H4 (cell line): ENCODE measurements at regions not wholly inside any gene's neighbourhood (a gene's known extent, or its start where the extent isn't known, plus 50 kb on each side); places are given as distances from the start of the nearest gene placed in this dataset.
"Not testable (repeated sequence)": the region's sequence is repeated elsewhere in the genome, so short reads cannot be mapped to it uniquely, and the experiment has no call there.

Experiments used
- DNase-seq: peaks from one replicate; pipeline ENCODE4 v3.0.0-alpha.2; 2015; ENCODE audit warnings: low spot score

GRCh38 chr3:82020282-82020681, 258.8 kb upstream of the GBE1 start:
- DNase-seq: no peak

GRCh38 chr3:82015241-82015640, 253.8 kb upstream of the GBE1 start:
- DNase-seq: no peak

- no peak for DNase-seq
Measured at GRCh38 chr3:82012775-82013174, 251.3 kb upstream of the GBE1 start.

- DNase-seq: no peak
Measured at GRCh38 chr3:82011336-82011735, 249.9 kb upstream of the GBE1 start.

- no peak for DNase-seq
Measured at GRCh38 chr3:82005266-82005665, 243.8 kb upstream of the GBE1 start.

GRCh38 chr3:82004266-82004665, 242.8 kb upstream of the GBE1 start:
- DNase-seq: no peak

GRCh38 chr3:82002986-82003642, 241.7 kb upstream of the GBE1 start:
- no peak for DNase-seq

- DNase-seq: no peak
Measured at GRCh38 chr3:82002491-82002890, 241.0 kb upstream of the GBE1 start.

- DNase-seq: no peak
Measured at GRCh38 chr3:82001276-82001923, 240.0 kb upstream of the GBE1 start.

- no peak for DNase-seq
Measured at GRCh38 chr3:82000773-82001172, 239.3 kb upstream of the GBE1 start.

GRCh38 chr3:82000350-82000749, 238.9 kb upstream of the GBE1 start:
- DNase-seq: no peak

GRCh38 chr3:81998907-81999306, 237.5 kb upstream of the GBE1 start:
- no peak for DNase-seq

GRCh38 chr3:81998139-81998755, 236.8 kb upstream of the GBE1 start:
- DNase-seq: no peak

- no peak for DNase-seq
Measured at GRCh38 chr3:81997390-81997789, 235.9 kb upstream of the GBE1 start.

GRCh38 chr3:81995329-81995728, 233.9 kb upstream of the GBE1 start:
- DNase-seq: no peak

GRCh38 chr3:81989758-81990157, 228.3 kb upstream of the GBE1 start:
- no peak for DNase-seq

GRCh38 chr3:81989274-81989673, 227.8 kb upstream of the GBE1 start:
- DNase-seq: no peak

- DNase-seq: not testable (repeated sequence)
Measured at GRCh38 chr3:81987412-81987811, 226.0 kb upstream of the GBE1 start.

- no peak for DNase-seq
Measured at GRCh38 chr3:81985996-81986723, 224.7 kb upstream of the GBE1 start.

- no peak for DNase-seq
Measured at GRCh38 chr3:81983382-81983781, 221.9 kb upstream of the GBE1 start.

- no peak for DNase-seq
Measured at GRCh38 chr3:81980596-81981494, 219.4 kb upstream of the GBE1 start.

GRCh38 chr3:81974751-81975150, 213.3 kb upstream of the GBE1 start:
- no peak for DNase-seq
